Body of pancreas (tissue), 4 donors: ENCODE measurements at regions not wholly inside any gene's neighbourhood (a gene's known extent, or its start where the extent isn't known, plus 50 kb on each side); places are given as distances from the start of the nearest gene placed in this dataset.

Experiments used
- ATAC-seq: fragments of 150-250 bp; one replicate; pipeline ENCODE4 v1.9.1; 2016
- DNase-seq, 4 donors: peaks; one replicate each; pipeline ENCODE4 v3.0.0-alpha.2; 2019
- H3K27ac ChIP-seq, 4 donors: fragments of 200-600 bp; sonication (generic); 1 replicate in 3 of 4; 2 replicates in 1 of 4; pipeline versions ENCODE4 v1.5.1 to v1.6.1; 2016 to 2019; ENCODE audit warnings: mild to moderate bottlenecking in 1 of 4, mixed read lengths in 1 of 4, moderate library complexity in 1 of 4
- H3K27me3 ChIP-seq, 2 donors: fragments of 200-600 bp; sonication (generic); one replicate each; pipeline ENCODE4 v1.6.0; 2016; ENCODE audit warnings: mild to moderate bottlenecking in 1 of 2
- H3K36me3 ChIP-seq, 2 donors: fragments of 200-600 bp; sonication (generic); replicated peaks in 1 of 2; 2 replicates each; pipeline ENCODE4 v1.5.1; 2016; ENCODE audit warnings: low read depth in 2 of 2; ENCODE audit not compliant: insufficient read depth in 1 of 2
- H3K4me1 ChIP-seq: fragments of 200-600 bp; sonication (generic); one replicate; pipeline ENCODE4 v1.6.0; 2016
- H3K4me3 ChIP-seq, 2 donors: fragments of 200-600 bp; sonication (generic); 1 replicate in 1 of 2; 2 replicates in 1 of 2; pipeline ENCODE4 v1.5.1; 2016 to 2019
- H3K9me3 ChIP-seq, 3 donors: fragments of 200-600 bp; sonication (generic); 1 replicate in 2 of 3; 2 replicates in 1 of 3; pipeline ENCODE4 v1.5.1; 2016
- CTCF ChIP-seq, 7 experiments: fragments of 450-650 bp in 4 of 7; fragments of 200-600 bp in 3 of 7; sonication (generic) in 3 of 7; IDR thresholded peaks; one replicate each; pipeline ENCODE4 v1.5.1; 2016 to 2019; ENCODE audit warnings: antibody characterized with exemption in 7 of 7
- POLR2A ChIP-seq, 3 donors: fragments of 450-650 bp; IDR thresholded peaks; one replicate each; pipeline ENCODE4 v1.6.1; 2016; ENCODE audit warnings: antibody characterized with exemption in 3 of 3, mild to moderate bottlenecking in 2 of 3
- WGBS, 2 donors: methylation state at CpG; one replicate each; pipeline ENCODE4 v1.1.5; 2017; 5-methylcytosine and 5-hydroxymethylcytosine counted together
- intact Hi-C: fragments of 100-400 bp; cut with DNase I; formaldehyde crosslinking; loops from one replicate; pipeline ENCODE4 v1.15.1; 2023

DNA sequence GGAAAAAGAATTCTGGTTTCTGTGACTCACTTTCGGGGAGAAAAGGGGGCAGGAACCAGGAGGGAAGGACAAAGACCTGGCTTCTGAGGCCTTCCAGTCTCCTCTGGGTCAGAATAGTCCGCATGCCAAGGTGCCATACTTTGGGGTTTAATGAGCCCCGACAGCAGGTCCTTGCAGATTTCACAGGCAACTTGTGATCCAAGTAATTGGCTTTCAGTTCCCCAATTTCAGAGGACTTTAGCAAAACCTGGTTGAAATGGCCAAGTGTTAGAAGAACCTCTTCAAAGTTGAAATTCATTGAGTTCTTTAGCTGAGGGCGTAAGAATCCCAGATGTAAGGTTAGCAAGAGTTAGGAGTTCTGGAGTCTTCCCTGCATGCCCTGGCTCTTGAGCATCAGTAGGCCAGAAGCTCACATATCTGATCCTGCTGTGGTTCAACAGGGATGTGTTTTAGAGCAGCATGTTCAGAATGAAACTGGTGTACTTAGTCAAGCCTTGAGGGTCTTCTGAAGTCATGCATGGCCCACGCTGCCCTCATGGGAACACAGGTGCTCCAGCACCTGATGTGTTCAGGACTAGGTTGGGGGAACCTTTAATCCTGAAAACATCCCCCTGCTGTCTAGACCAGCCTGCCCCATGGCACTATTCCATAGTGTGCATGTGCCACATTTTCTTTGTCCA is 143.0 kb downstream of the NUP35 start:
- H3K4me3 ChIP-seq: no peak overlapping the region
- no peaks in the 10 kb centered on the region for H3K9me3 ChIP-seq
- intact Hi-C loops: no loop called here
- ATAC-seq (no peak), DNase-seq (no peak)
- TF ChIP-seq CTCF (IDR thresholded peaks at IDR 0.05): no peak
- TF ChIP-seq POLR2A (IDR thresholded peaks at IDR 0.05): no peak
- 78% methylated on average over 3 to 5 of the region's 5 CpGs for WGBS, 2 donors
- no peaks in the 10 kb centered on the region for H3K27me3 ChIP-seq
- no peak overlapping the region for H3K27ac ChIP-seq
- H3K4me1 ChIP-seq: no peaks in the 10 kb centered on the region
- no peaks in the 10 kb centered on the region for H3K36me3 ChIP-seq

- Histone ChIP-seq H3K27ac (no peak overlapping the region), H3K27me3 (no peaks in the 10 kb centered on the region), H3K36me3 (no peaks in the 10 kb centered on the region), H3K9me3 (no peaks in the 10 kb centered on the region), H3K4me1 (no peaks in the 10 kb centered on the region), H3K4me3 (no peak overlapping the region)
- DNase-seq: no peak
- 45 to 59% methylated on average over 4 of the region's 4 CpGs for WGBS, 2 donors
- ATAC-seq: no peak
- intact Hi-C loops: no loop called here
- TF ChIP-seq CTCF (IDR thresholded peaks at IDR 0.05) (no peak), POLR2A (IDR thresholded peaks at IDR 0.05) (no peak)
These were observed 145.7 kb downstream of the NUP35 start for GRCh38 chr2:183269956-183270355.

DNA sequence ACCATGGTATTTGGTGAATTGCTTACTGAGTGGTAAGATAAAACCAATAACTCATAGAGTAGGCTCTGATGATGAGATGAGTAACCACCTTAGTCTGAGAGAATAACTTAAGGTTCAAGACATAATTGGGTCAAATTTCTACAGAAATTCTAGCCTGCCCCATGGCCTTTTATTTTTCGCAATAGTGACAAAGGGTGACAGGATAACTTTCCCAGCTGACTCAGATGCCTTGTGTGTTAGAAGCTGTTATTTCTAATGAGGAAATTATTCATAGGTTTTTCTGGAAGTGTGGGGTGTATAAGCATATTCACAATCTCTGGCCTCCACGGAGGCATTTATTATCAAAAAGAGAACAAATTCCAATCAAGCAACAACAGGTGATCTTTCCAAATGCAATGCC is 159.0 kb downstream of the NUP35 start:
- H3K9me3 ChIP-seq: no peaks in the 10 kb centered on the region
- 75 to 82% methylated on average over 2 of the region's 2 CpGs for WGBS, 2 donors
- intact Hi-C loops: no loop called here
- H3K4me1 ChIP-seq: no peaks in the 10 kb centered on the region
- H3K36me3 ChIP-seq: no peaks in the 10 kb centered on the region
- no peak for ATAC-seq
- TF ChIP-seq POLR2A (IDR thresholded peaks at IDR 0.05): no peak
- no peak for TF ChIP-seq CTCF (IDR thresholded peaks at IDR 0.05)
- no peak overlapping the region for H3K27ac ChIP-seq
- no peak overlapping the region for H3K4me3 ChIP-seq
- H3K27me3 ChIP-seq: no peaks in the 10 kb centered on the region
- no peak for DNase-seq

- Histone ChIP-seq H3K36me3 (no peaks in the 10 kb centered on the region), H3K27ac (no peak overlapping the region), H3K27me3 (no peaks in the 10 kb centered on the region), H3K4me3 (no peak overlapping the region), H3K9me3 (no peaks in the 10 kb centered on the region), H3K4me1 (no peaks in the 10 kb centered on the region)
- ATAC-seq: no peak
- TF ChIP-seq POLR2A (IDR thresholded peaks at IDR 0.05): no peak
- no peak for TF ChIP-seq CTCF (IDR thresholded peaks at IDR 0.05)
- no peak for DNase-seq
- intact Hi-C loops: no loop called here
These were observed 160.4 kb downstream of the NUP35 start for GRCh38 chr2:183284606-183285005.

GRCh38 chr2:183291436-183291835 is 167.2 kb downstream of the NUP35 start:
- WGBS, 2 donors: 40 to 71% methylated on average over 2 of the region's 2 CpGs
- no peak overlapping the region for H3K27ac ChIP-seq
- no peaks in the 10 kb centered on the region for H3K36me3 ChIP-seq
- no peak for TF ChIP-seq CTCF (IDR thresholded peaks at IDR 0.05)
- no peak for TF ChIP-seq POLR2A (IDR thresholded peaks at IDR 0.05)
- H3K4me1 ChIP-seq: no peaks in the 10 kb centered on the region
- DNase-seq: no peak
- H3K4me3 ChIP-seq: no peak overlapping the region
- intact Hi-C loops: no loop called here
- no peaks in the 10 kb centered on the region for H3K27me3 ChIP-seq
- ATAC-seq: no peak
- H3K9me3 ChIP-seq: no peaks in the 10 kb centered on the region
